LNCaP clone FGC (cell line): ENCODE measurements at regions not wholly inside any gene's neighbourhood (a gene's known extent, or its start where the extent isn't known, plus 50 kb on each side); places are given as distances from the start of the nearest gene placed in this dataset.

Experiments used
- DNase-seq: peaks from one replicate; pipeline ENCODE4 v3.0.0-alpha.2; 2011; ENCODE audit warnings: low read depth
- H3K4me3 ChIP-seq: 2 replicates; pipeline ENCODE4 v1.5.1; 2011; ENCODE audit warnings: mild to moderate bottlenecking, low read depth, low read length, control low read depth
- CTCF ChIP-seq: IDR thresholded peaks from 2 replicates; pipeline ENCODE4 v1.5.1; 2012; ENCODE audit warnings: mild to moderate bottlenecking; ENCODE audit not compliant: control insufficient read depth, insufficient read depth; ENCODE audit errors: extremely low read depth

- no peak for DNase-seq
- no peak overlapping the region for H3K4me3 ChIP-seq
- TF ChIP-seq CTCF = no peak
Measured at GRCh38 chr11:114815176-114815575, 136.8 kb downstream of the NXPE2 start.

DNA sequence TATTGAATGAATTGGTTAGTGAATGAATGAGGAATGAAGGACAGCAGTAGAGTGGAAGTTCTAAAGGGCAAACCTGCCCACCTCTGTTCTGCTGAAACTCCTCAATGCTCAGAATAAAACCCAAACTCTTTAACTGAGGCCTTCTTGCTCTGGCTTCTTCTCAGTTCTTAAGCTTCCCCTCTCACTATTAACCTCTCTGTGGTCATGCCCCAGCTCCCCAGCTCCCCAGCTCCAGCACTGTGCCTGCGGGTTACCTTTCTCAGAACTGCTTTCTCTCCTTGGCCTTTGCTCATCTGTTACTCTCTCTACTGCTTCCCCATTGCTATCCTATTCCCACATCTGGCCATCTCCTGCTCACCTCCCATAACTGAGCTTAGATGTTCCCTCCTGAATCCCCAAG lies 137.4 kb downstream of the NXPE2 start:
- no peak for DNase-seq
- no peak for TF ChIP-seq CTCF
- no peak overlapping the region for H3K4me3 ChIP-seq

DNA sequence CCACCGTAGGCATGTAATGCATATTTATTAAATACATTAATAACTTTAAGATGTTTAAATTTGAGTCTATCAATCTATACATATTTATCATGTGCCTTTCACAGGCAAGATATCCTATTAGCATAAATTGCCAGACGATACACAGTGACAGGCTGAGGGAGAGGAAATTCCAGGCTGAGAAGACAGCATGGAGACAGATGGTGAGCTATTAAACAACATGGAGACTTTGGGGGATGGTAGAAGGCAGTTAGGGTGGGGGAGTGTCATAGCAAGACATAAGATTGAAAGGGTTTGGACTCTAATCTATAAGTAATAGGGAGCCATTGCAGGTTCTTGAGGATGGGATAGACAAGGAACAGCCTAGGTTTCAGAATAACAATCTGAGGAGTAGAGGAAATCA lies 138.5 kb downstream of the NXPE2 start:
- no peak for DNase-seq
- TF ChIP-seq CTCF = no peak
- no peak overlapping the region for H3K4me3 ChIP-seq

DNA sequence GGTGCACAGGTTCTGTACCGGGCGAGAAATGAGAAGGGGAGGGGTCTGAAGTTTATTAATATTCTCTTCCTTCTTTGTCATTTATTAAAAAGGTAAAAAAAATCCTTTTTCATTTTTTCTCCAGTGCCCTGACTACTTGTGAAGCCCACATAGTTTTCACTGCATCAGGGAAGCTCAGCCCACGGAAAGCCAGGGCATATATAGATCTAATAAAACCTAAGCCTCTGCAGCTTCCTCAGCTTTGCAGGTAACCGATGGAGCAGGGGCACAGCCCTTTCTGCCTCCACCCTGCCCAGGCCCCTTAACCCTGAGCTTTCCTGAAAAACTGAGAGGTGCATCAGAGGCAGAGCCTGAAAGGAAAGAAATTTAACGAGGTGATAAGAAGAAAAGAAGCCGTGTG lies 140.1 kb downstream of the NXPE2 start:
- no peak overlapping the region for H3K4me3 ChIP-seq
- no peak for TF ChIP-seq CTCF
- no peak for DNase-seq

DNA sequence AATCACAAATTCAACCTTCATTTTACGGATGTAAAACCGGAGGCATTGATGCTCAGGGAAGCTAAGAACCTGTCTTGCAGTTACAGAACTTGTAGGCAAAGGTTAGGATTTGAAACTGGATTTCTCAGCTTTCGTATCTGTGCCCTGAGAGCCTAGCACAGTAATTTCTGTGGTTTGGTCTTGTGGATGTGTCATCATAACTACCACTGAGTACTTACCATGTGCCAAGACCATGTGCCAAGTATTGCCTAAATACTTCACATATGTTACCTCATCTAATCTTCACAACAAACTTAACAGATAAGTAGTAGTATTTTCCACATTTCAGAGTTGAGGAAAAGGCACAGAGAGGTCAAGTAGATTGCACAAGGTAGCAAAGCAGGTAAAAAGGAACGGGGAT lies 140.7 kb downstream of the NXPE2 start:
- no peak for TF ChIP-seq CTCF
- DNase-seq = no peak
- H3K4me3 ChIP-seq = no peak overlapping the region

GRCh38 chr11:114820621-114821020 lies 142.3 kb downstream of the NXPE2 start:
- H3K4me3 ChIP-seq = no peak overlapping the region
- no peak for TF ChIP-seq CTCF
- DNase-seq = no peak

GRCh38 chr11:114821621-114822412 lies 143.5 kb downstream of the NXPE2 start:
- no peak overlapping the region for H3K4me3 ChIP-seq
- DNase-seq = no peak
- TF ChIP-seq CTCF = no peak
